HEK293 (cell line): ENCODE measurements at regions not wholly inside any gene's neighbourhood (a gene's known extent, or its start where the extent isn't known, plus 50 kb on each side); places are given as distances from the start of the nearest gene placed in this dataset.

Experiments
- CTCF ChIA-PET: fragments of 350-600 bp; formaldehyde crosslinking; extraction: SDS; loops from one replicate; lab custom pipeline; 2021; ENCODE audit warnings: antibody characterized with exemption; lab: Yijun Ruan, JAX
- POLR2A ChIA-PET: fragments of 300-600 bp; formaldehyde crosslinking; extraction: SDS; loops from one replicate; lab custom pipeline; 2020; ENCODE audit warnings: antibody characterized with exemption, inconsistent platforms; lab: Yijun Ruan, JAX
- H3K27ac ChIP-seq: fragments of 200-500 bp; sonication (Bioruptor generic); 2 replicates; pipeline ENCODE4 v1.5.1; 2014; ENCODE audit warnings: low read depth, low read length, control low read depth, inconsistent platforms; ENCODE audit errors: extremely low read depth
- H3K36me3 ChIP-seq, 2 experiments: fragments of 200-500 bp in 1 of 2; sonication (Bioruptor generic) in 1 of 2; 1 replicate in 1 of 2; 2 replicates in 1 of 2; pipeline ENCODE4 v1.5.1; 2014 to 2017; ENCODE audit warnings: inconsistent platforms in 2 of 2, low read length in 2 of 2; ENCODE audit not compliant: control insufficient read depth in 2 of 2, insufficient read depth in 1 of 2
- H3K4me1 ChIP-seq: fragments of 200-500 bp; sonication (Bioruptor generic); 2 replicates; pipeline ENCODE4 v1.5.1; 2014; ENCODE audit warnings: mild to moderate bottlenecking, low read length, inconsistent platforms; ENCODE audit not compliant: control insufficient read depth, insufficient read depth
- H3K4me3 ChIP-seq: 2 replicates; pipeline ENCODE4 v1.5.1; 2011; ENCODE audit warnings: low read depth, mild to moderate bottlenecking, control low read depth, low read length, moderate library complexity
- H3K9me3 ChIP-seq: fragments of 200-500 bp; sonication (Bioruptor generic); 2 replicates; pipeline ENCODE4 v1.5.1; 2014; ENCODE audit warnings: low read depth, low read length, inconsistent platforms; ENCODE audit not compliant: control insufficient read depth, insufficient read depth
- EGR2 ChIP-seq: fragments of 450-650 bp; formaldehyde crosslinking; IDR thresholded peaks from 2 replicates; pipeline ENCODE4 v1.5.1; 2016; ENCODE audit warnings: low read depth, missing biosample characterization, missing genetic modification characterization
- GLI4 ChIP-seq: fragments of 450-650 bp; formaldehyde crosslinking; IDR thresholded peaks from 2 replicates; pipeline ENCODE4 v1.5.1; 2016; ENCODE audit warnings: missing biosample characterization, missing genetic modification characterization
- HOXA7 ChIP-seq: sonication (generic); formaldehyde crosslinking; IDR thresholded peaks from 2 replicates; pipeline ENCODE4 v1.8.1; 2022; ENCODE audit warnings: missing genetic modification reagents, borderline replicate concordance
- IKZF3 ChIP-seq: fragments of 450-650 bp; IDR thresholded peaks from 2 replicates; pipeline ENCODE4 v1.5.0; 2018; ENCODE audit warnings: missing biosample characterization, mild to moderate bottlenecking, missing genetic modification characterization, moderate library complexity
- OVOL3 ChIP-seq: fragments of 450-650 bp; formaldehyde crosslinking; IDR thresholded peaks from 2 replicates; pipeline ENCODE4 v1.5.1; 2016; ENCODE audit warnings: missing biosample characterization, missing genetic modification characterization
- RBAK ChIP-seq: fragments of 450-650 bp; formaldehyde crosslinking; IDR thresholded peaks from 2 replicates; pipeline ENCODE4 v1.5.1; 2016; ENCODE audit warnings: missing biosample characterization, missing genetic modification characterization
- ZFP3 ChIP-seq: fragments of 450-650 bp; formaldehyde crosslinking; IDR thresholded peaks from 2 replicates; pipeline ENCODE4 v1.5.1; 2016; ENCODE audit warnings: low read depth, missing biosample characterization, missing genetic modification characterization
- ZIC2 ChIP-seq: fragments of 450-650 bp; formaldehyde crosslinking; IDR thresholded peaks from 2 replicates; pipeline ENCODE4 v1.5.1; 2016; ENCODE audit warnings: missing biosample characterization, missing genetic modification characterization
- ZNF114 ChIP-seq: fragments of 450-650 bp; formaldehyde crosslinking; IDR thresholded peaks from 2 replicates; pipeline ENCODE4 v1.5.0; 2017; ENCODE audit warnings: missing biosample characterization, missing genetic modification characterization
- ZNF133 ChIP-seq: fragments of 450-650 bp; formaldehyde crosslinking; IDR thresholded peaks from 2 replicates; pipeline ENCODE4 v1.5.1; 2016; ENCODE audit warnings: missing biosample characterization, missing genetic modification characterization
- ZNF19 ChIP-seq: fragments of 450-650 bp; formaldehyde crosslinking; IDR thresholded peaks from 2 replicates; pipeline ENCODE4; 2016; ENCODE audit warnings: missing biosample characterization, missing genetic modification characterization, low read depth
- ZNF221 ChIP-seq: fragments of 450-650 bp; formaldehyde crosslinking; IDR thresholded peaks from 2 replicates; pipeline ENCODE4 v1.5.1; 2017; ENCODE audit warnings: missing biosample characterization, missing genetic modification characterization, borderline replicate concordance
- ZNF23 ChIP-seq: fragments of 450-650 bp; formaldehyde crosslinking; IDR thresholded peaks from 2 replicates; pipeline ENCODE4 v1.5.1; 2016; ENCODE audit warnings: missing biosample characterization, missing genetic modification characterization, borderline replicate concordance
- ZNF335 ChIP-seq: fragments of 450-650 bp; formaldehyde crosslinking; conservative IDR thresholded peaks from 2 replicates; pipeline ENCODE4 v1.5.1; 2016; ENCODE audit warnings: missing biosample characterization, missing genetic modification characterization
- ZNF404 ChIP-seq: fragments of 450-650 bp; formaldehyde crosslinking; IDR thresholded peaks from 2 replicates; pipeline ENCODE4 v1.5.1; 2017; ENCODE audit warnings: missing biosample characterization, missing genetic modification characterization
- ZNF473 ChIP-seq: fragments of 450-650 bp; formaldehyde crosslinking; IDR thresholded peaks from 2 replicates; pipeline ENCODE4 v1.5.1; 2017; ENCODE audit warnings: missing biosample characterization, missing genetic modification characterization
- ZNF623 ChIP-seq: fragments of 450-650 bp; formaldehyde crosslinking; IDR thresholded peaks from 2 replicates; pipeline ENCODE4 v1.5.1; 2016; ENCODE audit warnings: missing biosample characterization, missing genetic modification characterization
- ZNF777 ChIP-seq: fragments of 450-650 bp; formaldehyde crosslinking; IDR thresholded peaks from 2 replicates; pipeline ENCODE4 v1.5.1; 2017; ENCODE audit warnings: missing biosample characterization, missing genetic modification characterization, borderline replicate concordance
- ZSCAN16 ChIP-seq: fragments of 450-650 bp; formaldehyde crosslinking; IDR thresholded peaks from 2 replicates; pipeline ENCODE4 v1.5.1; 2016; ENCODE audit warnings: missing biosample characterization, missing genetic modification characterization
- TF ChIP-seq, protein P1 (sequence below): fragments of 450-650 bp; formaldehyde crosslinking; IDR thresholded peaks from 2 replicates; pipeline ENCODE4 v1.5.1; 2017; ENCODE audit warnings: missing biosample characterization, missing genetic modification characterization
- TF ChIP-seq, protein P2 (sequence below): fragments of 450-650 bp; formaldehyde crosslinking; IDR thresholded peaks from 2 replicates; pipeline ENCODE4 v1.5.1; 2017; ENCODE audit warnings: missing biosample characterization, missing genetic modification characterization
- TF ChIP-seq, protein P3 (sequence below): fragments of 450-650 bp; formaldehyde crosslinking; IDR thresholded peaks from 2 replicates; pipeline ENCODE4 v1.5.1; 2016; ENCODE audit warnings: missing biosample characterization, missing genetic modification characterization
- TF ChIP-seq, protein P4 (sequence below): fragments of 450-650 bp; formaldehyde crosslinking; IDR thresholded peaks from 2 replicates; pipeline ENCODE4 v1.5.1; 2016; ENCODE audit warnings: missing biosample characterization, missing genetic modification characterization
- TF ChIP-seq, protein P5 (sequence below): fragments of 450-650 bp; formaldehyde crosslinking; IDR thresholded peaks from 2 replicates; pipeline ENCODE4 v1.5.1; 2017; ENCODE audit warnings: missing biosample characterization, missing genetic modification characterization

DNA sequence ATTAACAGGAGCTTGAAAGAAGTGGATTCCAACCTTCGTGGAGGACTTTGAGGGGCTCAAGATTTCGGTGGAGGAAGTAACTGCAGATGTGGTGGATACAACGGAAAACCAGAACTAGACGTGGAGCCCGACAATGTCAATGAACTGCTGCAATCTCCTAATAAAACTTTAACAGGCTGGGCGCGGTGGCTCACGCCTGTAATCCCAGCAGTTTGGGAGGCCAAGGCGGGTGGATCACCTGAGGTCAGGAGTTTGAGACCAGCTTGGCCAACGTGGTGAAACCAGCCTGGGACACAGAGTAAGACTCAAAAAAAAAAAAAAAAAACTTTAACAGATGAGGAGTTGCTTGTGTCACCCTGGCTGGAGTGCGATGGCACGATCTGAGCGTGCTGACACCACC is 477.8 kb upstream of the MKI67 start:
- H3K4me3 ChIP-seq: no peak overlapping the region
- CTCF ChIA-PET: no interaction called here
- H3K4me1 ChIP-seq: no peaks in the 10 kb centered on the region
- POLR2A ChIA-PET: no interaction called here
- H3K36me3 ChIP-seq: no peaks in the 10 kb centered on the region
- H3K27ac ChIP-seq: no peak overlapping the region
- H3K9me3 ChIP-seq: no peaks in the 10 kb centered on the region
- TF ChIP-seq, protein P1, sequence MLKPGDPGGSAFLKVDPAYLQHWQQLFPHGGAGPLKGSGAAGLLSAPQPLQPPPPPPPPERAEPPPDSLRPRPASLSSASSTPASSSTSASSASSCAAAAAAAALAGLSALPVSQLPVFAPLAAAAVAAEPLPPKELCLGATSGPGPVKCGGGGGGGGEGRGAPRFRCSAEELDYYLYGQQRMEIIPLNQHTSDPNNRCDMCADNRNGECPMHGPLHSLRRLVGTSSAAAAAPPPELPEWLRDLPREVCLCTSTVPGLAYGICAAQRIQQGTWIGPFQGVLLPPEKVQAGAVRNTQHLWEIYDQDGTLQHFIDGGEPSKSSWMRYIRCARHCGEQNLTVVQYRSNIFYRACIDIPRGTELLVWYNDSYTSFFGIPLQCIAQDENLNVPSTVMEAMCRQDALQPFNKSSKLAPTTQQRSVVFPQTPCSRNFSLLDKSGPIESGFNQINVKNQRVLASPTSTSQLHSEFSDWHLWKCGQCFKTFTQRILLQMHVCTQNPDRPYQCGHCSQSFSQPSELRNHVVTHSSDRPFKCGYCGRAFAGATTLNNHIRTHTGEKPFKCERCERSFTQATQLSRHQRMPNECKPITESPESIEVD (tag by site-specific recombination): no peak
- TF ChIP-seq, protein P2, sequence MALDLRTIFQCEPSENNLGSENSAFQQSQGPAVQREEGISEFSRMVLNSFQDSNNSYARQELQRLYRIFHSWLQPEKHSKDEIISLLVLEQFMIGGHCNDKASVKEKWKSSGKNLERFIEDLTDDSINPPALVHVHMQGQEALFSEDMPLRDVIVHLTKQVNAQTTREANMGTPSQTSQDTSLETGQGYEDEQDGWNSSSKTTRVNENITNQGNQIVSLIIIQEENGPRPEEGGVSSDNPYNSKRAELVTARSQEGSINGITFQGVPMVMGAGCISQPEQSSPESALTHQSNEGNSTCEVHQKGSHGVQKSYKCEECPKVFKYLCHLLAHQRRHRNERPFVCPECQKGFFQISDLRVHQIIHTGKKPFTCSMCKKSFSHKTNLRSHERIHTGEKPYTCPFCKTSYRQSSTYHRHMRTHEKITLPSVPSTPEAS (tag by site-specific recombination): no peak
- TF ChIP-seq ZNF623 (tag by site-specific recombination) (no peak), RBAK (tag by site-specific recombination) (no peak), ZNF335 (tag by site-specific recombination) (no peak), IKZF3 (tag by site-specific recombination) (no peak), ZFP3 (tag by site-specific recombination) (no peak), ZNF19 (tag by site-specific recombination) (no peak), ZNF23 (tag by site-specific recombination) (no peak), ZSCAN16 (no peak), ZNF133 (tag by site-specific recombination) (no peak), GLI4 (no peak), ZNF221 (no peak), ZIC2 (tag by site-specific recombination) (no peak), ZNF473 (tag by site-specific recombination) (no peak), HOXA7 (CRISPR knock-in tag) (no peak), EGR2 (tag by site-specific recombination) (no peak), ZNF404 (tag by site-specific recombination) (no peak)
- TF ChIP-seq, protein P3, sequence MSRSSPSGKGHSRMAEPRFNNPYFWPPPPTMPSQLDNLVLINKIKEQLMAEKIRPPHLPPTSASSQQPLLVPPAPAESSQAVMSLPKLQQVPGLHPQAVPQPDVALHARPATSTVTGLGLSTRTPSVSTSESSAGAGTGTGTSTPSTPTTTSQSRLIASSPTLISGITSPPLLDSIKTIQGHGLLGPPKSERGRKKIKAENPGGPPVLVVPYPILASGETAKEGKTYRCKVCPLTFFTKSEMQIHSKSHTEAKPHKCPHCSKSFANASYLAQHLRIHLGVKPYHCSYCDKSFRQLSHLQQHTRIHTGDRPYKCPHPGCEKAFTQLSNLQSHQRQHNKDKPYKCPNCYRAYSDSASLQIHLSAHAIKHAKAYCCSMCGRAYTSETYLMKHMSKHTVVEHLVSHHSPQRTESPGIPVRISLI (tag by site-specific recombination): no peak
- TF ChIP-seq, protein P4, sequence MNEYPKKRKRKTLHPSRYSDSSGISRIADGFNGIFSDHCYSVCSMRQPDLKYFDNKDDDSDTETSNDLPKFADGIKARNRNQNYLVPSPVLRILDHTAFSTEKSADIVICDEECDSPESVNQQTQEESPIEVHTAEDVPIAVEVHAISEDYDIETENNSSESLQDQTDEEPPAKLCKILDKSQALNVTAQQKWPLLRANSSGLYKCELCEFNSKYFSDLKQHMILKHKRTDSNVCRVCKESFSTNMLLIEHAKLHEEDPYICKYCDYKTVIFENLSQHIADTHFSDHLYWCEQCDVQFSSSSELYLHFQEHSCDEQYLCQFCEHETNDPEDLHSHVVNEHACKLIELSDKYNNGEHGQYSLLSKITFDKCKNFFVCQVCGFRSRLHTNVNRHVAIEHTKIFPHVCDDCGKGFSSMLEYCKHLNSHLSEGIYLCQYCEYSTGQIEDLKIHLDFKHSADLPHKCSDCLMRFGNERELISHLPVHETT: no peak
- TF ChIP-seq, all 188 proteins: peak for 0

DNA sequence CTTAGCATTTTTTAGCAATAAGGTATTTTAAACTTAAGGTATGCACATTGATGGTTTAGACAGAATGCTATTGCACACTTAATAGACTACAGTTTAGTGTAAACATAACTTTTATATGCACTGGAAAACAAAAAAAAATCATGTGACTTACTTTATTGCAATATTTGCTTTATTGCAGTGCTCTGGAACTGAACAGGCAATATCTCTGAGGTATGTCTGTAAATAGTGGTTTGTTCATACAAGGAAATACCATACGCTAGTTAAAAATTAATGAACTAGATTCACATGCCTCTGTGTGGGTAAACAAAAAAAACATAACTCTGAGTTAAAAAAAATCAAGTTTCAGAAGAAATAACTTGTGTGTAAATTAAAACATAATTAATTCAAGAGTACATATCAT is 479.0 kb upstream of the MKI67 start:
- H3K4me3 ChIP-seq: no peak overlapping the region
- no peaks in the 10 kb centered on the region for H3K4me1 ChIP-seq
- H3K27ac ChIP-seq: no peak overlapping the region
- TF ChIP-seq, protein P5, sequence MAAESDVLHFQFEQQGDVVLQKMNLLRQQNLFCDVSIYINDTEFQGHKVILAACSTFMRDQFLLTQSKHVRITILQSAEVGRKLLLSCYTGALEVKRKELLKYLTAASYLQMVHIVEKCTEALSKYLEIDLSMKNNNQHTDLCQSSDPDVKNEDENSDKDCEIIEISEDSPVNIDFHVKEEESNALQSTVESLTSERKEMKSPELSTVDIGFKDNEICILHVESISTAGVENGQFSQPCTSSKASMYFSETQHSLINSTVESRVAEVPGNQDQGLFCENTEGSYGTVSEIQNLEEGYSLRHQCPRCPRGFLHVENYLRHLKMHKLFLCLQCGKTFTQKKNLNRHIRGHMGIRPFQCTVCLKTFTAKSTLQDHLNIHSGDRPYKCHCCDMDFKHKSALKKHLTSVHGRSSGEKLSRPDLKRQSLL (tag by site-specific recombination): no peak
- TF ChIP-seq ZNF777 (tag by site-specific recombination): no peak
- TF ChIP-seq RBAK (tag by site-specific recombination): no peak
- no peak for TF ChIP-seq OVOL3 (tag by site-specific recombination)
- no peak for TF ChIP-seq ZNF114 (tag by site-specific recombination)
- no peaks in the 10 kb centered on the region for H3K36me3 ChIP-seq
- ChIA-PET CTCF (no interaction called here), POLR2A (no interaction called here)
- no peaks in the 10 kb centered on the region for H3K9me3 ChIP-seq
